Neuron (in vitro differentiated cells): ENCODE measurements at regions not wholly inside any gene's neighbourhood (a gene's known extent, or its start where the extent isn't known, plus 50 kb on each side); places are given as distances from the start of the nearest gene placed in this dataset.

Source experiments
- H2AFZ ChIP-seq: one replicate; pipeline ENCODE4 v1.6.1; 2013; ENCODE audit warnings: low read depth, mild to moderate bottlenecking, inconsistent platforms, low read length, moderate library complexity
- H3K27me3 ChIP-seq: one replicate; pipeline ENCODE4 v1.6.1; 2013; ENCODE audit warnings: low read length; ENCODE audit not compliant: insufficient read depth
- H3K36me3 ChIP-seq: one replicate; pipeline ENCODE4 v1.6.1; 2013; ENCODE audit warnings: low read length; ENCODE audit not compliant: insufficient read depth
- H3K4me1 ChIP-seq: one replicate; pipeline ENCODE4 v1.6.1; 2013; ENCODE audit warnings: low read length; ENCODE audit not compliant: insufficient read depth
- H3K4me3 ChIP-seq: 2 replicates; pipeline ENCODE4 v1.5.1; 2013; ENCODE audit warnings: mild to moderate bottlenecking, low read length, moderate library complexity
- H3K9me3 ChIP-seq: one replicate; pipeline ENCODE4 v1.6.1; 2013; ENCODE audit warnings: low read length

DNA sequence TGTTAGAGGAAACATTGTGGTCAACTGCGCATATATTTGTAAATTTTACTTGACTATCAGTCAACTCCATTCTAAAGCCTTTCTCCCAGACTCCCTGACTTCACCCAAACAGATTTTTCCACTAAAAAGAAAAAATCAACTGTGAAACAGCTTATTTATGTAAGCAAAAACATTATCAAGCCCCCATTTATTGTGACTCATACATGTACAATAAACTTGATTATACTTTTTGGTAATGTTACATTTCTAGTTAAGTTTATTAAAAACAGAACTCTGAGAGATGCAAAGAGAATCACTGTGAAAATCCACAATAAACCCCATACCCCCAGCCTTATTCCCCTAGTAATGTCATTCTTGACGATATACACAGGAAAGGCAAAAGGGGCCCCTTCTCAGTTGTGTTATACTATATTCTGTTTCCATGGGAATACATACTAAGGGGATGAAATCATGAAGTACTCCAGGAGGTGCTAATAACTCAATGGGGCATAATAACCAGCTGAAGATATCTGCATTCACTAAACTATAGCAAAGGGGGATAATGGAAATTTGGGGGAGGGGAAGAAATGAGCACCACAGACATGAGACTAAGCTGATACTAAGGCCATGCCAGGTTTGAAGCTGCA, 616.0 kb downstream of the ACTL7B start:
- Histone ChIP-seq H3K27me3 (no peaks in the 10 kb centered on the region), H3K9me3 (no peaks in the 10 kb centered on the region), H3K4me3 (no peak overlapping the region), H3K36me3 (no peaks in the 10 kb centered on the region), H3K4me1 (no peaks in the 10 kb centered on the region), H2AFZ (no peak overlapping the region)

DNA sequence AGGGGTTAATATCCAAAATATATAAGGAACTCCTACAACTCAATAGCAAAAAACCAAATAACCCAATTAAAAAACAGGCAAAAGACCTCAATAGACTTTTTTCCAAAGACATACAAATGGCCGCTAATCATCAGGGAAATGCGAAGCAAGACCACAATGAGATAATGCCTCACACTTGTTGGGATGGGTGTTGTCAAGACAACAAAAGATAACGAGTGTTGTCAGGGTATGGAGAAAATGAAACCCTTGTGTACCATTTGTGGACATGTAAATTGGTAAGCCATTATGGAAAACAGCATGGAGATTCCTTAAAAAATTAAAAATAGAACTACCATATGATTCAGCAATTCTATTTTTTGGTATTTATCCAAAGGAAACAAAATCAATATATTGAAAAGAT, 620.2 kb downstream of the ACTL7B start:
- H3K27me3 ChIP-seq = no peaks in the 10 kb centered on the region
- no peaks in the 10 kb centered on the region for H3K4me1 ChIP-seq
- no peaks in the 10 kb centered on the region for H3K36me3 ChIP-seq
- no peak overlapping the region for H3K4me3 ChIP-seq
- no peak overlapping the region for H2AFZ ChIP-seq
- no peaks in the 10 kb centered on the region for H3K9me3 ChIP-seq

GRCh38 chr9:108234811-108235210, 621.0 kb downstream of the ACTL7B start:
- Histone ChIP-seq H2AFZ (no peak overlapping the region), H3K27me3 (no peaks in the 10 kb centered on the region), H3K9me3 (no peaks in the 10 kb centered on the region), H3K4me1 (no peaks in the 10 kb centered on the region), H3K36me3 (no peaks in the 10 kb centered on the region), H3K4me3 (no peak overlapping the region)

DNA sequence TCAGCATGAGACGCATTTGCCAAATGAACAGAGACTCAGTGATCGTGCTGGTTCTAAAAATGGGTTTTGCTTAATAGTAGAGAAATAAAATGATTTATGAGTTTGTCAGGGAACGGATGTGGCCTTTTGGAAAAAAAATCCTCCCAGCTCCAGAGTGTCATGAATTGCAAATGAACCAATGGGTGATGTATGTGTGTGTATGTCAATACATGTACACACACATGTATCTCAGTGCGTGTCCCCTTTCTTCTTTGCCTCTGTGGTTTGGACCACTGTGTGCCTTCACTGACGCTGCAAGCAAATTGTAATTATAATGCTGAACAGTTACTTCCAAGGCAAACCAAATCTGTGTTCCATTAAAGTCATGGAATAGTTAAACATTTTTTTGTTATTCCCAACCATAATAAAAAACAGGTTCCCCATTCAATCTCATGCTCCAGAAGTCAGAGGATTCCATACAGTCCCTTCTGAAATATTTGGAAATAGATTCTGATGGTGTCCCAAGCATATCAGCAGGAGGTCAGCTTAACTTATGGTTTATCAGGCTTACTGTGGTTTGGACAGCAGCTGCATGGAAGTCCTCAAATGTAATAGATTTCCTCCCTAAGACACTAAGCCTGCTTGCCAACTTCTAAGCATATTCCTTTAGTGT, 630.5 kb downstream of the ACTL7B start:
- no peak overlapping the region for H2AFZ ChIP-seq
- no peaks in the 10 kb centered on the region for H3K4me1 ChIP-seq
- H3K9me3 ChIP-seq = no peaks in the 10 kb centered on the region
- no peak overlapping the region for H3K4me3 ChIP-seq
- H3K27me3 ChIP-seq = no peaks in the 10 kb centered on the region
- no peaks in the 10 kb centered on the region for H3K36me3 ChIP-seq

GRCh38 chr9:108224716-108225115, 631.1 kb downstream of the ACTL7B start:
- Histone ChIP-seq H3K9me3 (no peaks in the 10 kb centered on the region), H2AFZ (no peak overlapping the region), H3K4me1 (no peaks in the 10 kb centered on the region), H3K36me3 (no peaks in the 10 kb centered on the region), H3K27me3 (no peaks in the 10 kb centered on the region), H3K4me3 (no peak overlapping the region)

DNA sequence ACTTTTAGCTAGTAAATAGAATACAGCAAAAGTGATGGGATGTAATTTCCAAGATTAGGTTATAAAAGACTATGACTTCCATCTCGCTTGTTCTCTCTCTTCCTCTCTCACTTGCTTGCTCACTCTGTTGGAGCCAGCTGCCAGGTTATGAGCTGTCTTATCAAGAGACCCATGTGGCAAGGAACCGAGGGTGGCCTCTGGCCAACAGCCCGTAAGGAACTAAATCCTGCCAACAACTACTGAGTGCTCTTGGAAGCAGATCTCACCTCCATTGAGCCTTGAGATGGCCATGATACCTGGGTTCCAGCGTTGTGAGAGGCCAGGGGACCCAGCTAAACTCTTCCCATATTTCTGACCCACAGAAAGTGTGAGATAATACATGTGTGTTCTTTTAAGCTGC, 636.1 kb downstream of the ACTL7B start:
- Histone ChIP-seq H3K36me3 (no peaks in the 10 kb centered on the region), H3K4me3 (no peak overlapping the region), H3K27me3 (no peaks in the 10 kb centered on the region), H3K4me1 (no peaks in the 10 kb centered on the region), H2AFZ (no peak overlapping the region), H3K9me3 (no peaks in the 10 kb centered on the region)

GRCh38 chr9:108217431-108218349, 638.1 kb downstream of the ACTL7B start:
- Histone ChIP-seq H3K4me1 (no peaks in the 10 kb centered on the region), H3K36me3 (no peaks in the 10 kb centered on the region), H3K9me3 (no peaks in the 10 kb centered on the region), H3K4me3 (no peak overlapping the region), H3K27me3 (no peaks in the 10 kb centered on the region), H2AFZ (no peak overlapping the region)

DNA sequence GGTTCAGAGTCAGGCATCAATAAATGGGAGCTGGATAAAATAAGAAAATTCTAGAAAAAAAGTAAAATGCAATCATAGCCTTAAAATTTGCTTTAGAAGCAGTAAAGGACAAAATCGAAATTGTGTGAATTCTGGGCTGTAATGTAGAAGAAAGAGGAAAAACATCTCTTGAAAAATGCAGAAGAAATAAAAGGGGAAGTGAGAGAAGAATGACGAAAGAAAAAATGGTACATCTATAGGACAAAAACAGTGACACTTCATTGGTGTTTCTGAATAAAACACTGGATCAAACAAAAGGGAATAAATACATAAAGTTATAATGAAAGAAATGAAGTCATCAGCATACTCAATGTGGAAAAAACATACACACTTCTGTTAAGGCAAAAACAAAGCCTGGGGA, 642.3 kb downstream of the ACTL7B start:
- Histone ChIP-seq H3K27me3 (no peaks in the 10 kb centered on the region), H3K4me1 (no peaks in the 10 kb centered on the region), H3K4me3 (no peak overlapping the region), H3K36me3 (no peaks in the 10 kb centered on the region), H2AFZ (no peak overlapping the region), H3K9me3 (no peaks in the 10 kb centered on the region)

DNA sequence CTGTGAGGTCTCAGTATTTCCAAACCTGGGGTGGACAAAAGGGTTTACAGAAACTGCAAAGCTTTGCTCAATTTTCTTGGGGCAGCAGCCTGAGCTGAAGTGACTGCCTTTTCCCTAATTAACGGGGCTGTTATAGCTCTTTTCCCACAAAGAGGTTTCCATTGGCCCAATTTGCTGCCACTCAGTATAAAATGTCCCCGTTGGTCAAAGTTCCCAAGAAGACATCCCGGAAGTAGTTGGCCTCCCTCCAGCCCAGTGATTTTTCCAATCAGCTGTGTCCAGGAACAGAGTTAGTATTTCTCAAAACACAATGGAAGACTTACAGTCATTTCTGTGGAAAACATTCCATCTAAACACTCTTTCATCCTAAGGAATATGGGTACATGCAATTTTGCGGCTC, 643.6 kb downstream of the ACTL7B start:
- no peak overlapping the region for H2AFZ ChIP-seq
- no peaks in the 10 kb centered on the region for H3K27me3 ChIP-seq
- H3K4me3 ChIP-seq = no peak overlapping the region
- H3K4me1 ChIP-seq = peaks cover 9% of the 10 kb centered on the region
- no peaks in the 10 kb centered on the region for H3K36me3 ChIP-seq
- H3K9me3 ChIP-seq = no peaks in the 10 kb centered on the region

GRCh38 chr9:108211411-108211955, 644.3 kb downstream of the ACTL7B start:
- H3K4me3 ChIP-seq = no peak overlapping the region
- no peaks in the 10 kb centered on the region for H3K27me3 ChIP-seq
- peaks cover 9% of the 10 kb centered on the region for H3K4me1 ChIP-seq
- H3K9me3 ChIP-seq = no peaks in the 10 kb centered on the region
- no peaks in the 10 kb centered on the region for H3K36me3 ChIP-seq
- H2AFZ ChIP-seq = no peak overlapping the region

GRCh38 chr9:108209132-108209685, 646.6 kb downstream of the ACTL7B start:
- no peak overlapping the region for H3K4me3 ChIP-seq
- no peak overlapping the region for H2AFZ ChIP-seq
- no peaks in the 10 kb centered on the region for H3K27me3 ChIP-seq

DNA sequence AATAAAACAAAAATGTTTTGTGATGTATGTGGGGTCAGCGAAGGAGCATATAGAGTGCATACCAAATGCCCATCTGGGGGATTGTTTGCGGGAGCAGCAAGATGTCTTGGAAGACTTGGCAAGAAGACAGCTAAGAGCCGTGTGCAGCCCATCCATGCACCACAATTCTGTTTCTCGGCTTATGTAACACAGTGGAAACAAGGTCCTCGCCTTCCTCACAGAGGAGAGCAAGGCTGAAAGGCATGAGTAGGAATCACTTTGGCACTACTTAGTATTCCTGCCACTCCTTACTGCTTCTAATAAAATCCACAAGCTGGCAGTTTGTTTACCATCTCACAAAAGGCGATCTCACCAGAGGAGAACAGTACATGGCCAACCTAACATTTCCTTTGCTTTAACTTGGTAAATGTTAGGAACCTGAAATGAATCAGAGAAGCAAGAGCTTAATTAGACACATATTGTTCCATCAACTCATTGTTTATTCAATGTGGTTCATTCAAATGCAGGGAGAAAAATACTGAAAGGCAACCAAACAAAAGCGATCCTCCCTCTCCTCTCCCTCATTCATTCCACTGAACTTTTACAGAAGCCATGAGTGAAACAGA, 648.1 kb downstream of the ACTL7B start:
- peak overlapping the region; percentile 70 for H2AFZ ChIP-seq
- no peaks in the 10 kb centered on the region for H3K27me3 ChIP-seq
- H3K4me3 ChIP-seq = no peak overlapping the region
- H3K9me3 ChIP-seq = no peaks in the 10 kb centered on the region
- H3K36me3 ChIP-seq = no peaks in the 10 kb centered on the region
- peaks cover 9% of the 10 kb centered on the region for H3K4me1 ChIP-seq

More at GRCh38 chr9:108209132-108209685, 646.6 kb downstream of the ACTL7B start:
- Histone ChIP-seq H3K4me1 (peaks cover 9% of the 10 kb centered on the region), H3K36me3 (no peaks in the 10 kb centered on the region), H3K9me3 (no peaks in the 10 kb centered on the region)
